Calu3 (cell line): ENCODE measurements at regions not wholly inside any gene's neighbourhood (a gene's known extent, or its start where the extent isn't known, plus 50 kb on each side); places are given as distances from the start of the nearest gene placed in this dataset.

ENCODE experiments used
- BruUV-seq: library from RNA; stranded (reverse); fragments of 400-500 nt; replicated peaks from 2 replicates; lab custom pipeline; 2021; lab: Mats Ljungman, UMichigan
- CTCF ChIA-PET: fragments of 300-600 bp; sonication (Branson Sonifier 250); formaldehyde crosslinking; loops from one replicate; lab custom pipeline; 2022; ENCODE audit warnings: antibody characterized with exemption; lab: Charles Lee
- DNase-seq: peaks from one replicate; pipeline ENCODE4 v3.0.0; 2022
- H3K27ac Mint-ChIP-seq: one replicate; pipeline ENCODE4 v1.8.0; 2022; ENCODE audit warnings: mixed read lengths; ENCODE audit not compliant: unreplicated experiment
- H3K27me3 Mint-ChIP-seq: one replicate; pipeline ENCODE4 v1.8.0; 2022; ENCODE audit warnings: mixed read lengths; ENCODE audit not compliant: unreplicated experiment
- H3K36me3 Mint-ChIP-seq: one replicate; pipeline ENCODE4 v1.8.0; 2022; ENCODE audit warnings: mild to moderate bottlenecking, moderate library complexity, mixed read lengths; ENCODE audit not compliant: insufficient read depth, unreplicated experiment
- H3K4me1 Mint-ChIP-seq: one replicate; pipeline ENCODE4 v1.8.0; 2022; ENCODE audit warnings: mild to moderate bottlenecking, low read depth, mixed read lengths; ENCODE audit not compliant: unreplicated experiment
- H3K4me3 Mint-ChIP-seq: one replicate; pipeline ENCODE4 v1.8.0; 2022; ENCODE audit warnings: mild to moderate bottlenecking, low read depth, moderate library complexity, mixed read lengths; ENCODE audit not compliant: unreplicated experiment
- H3K9me3 Mint-ChIP-seq: one replicate; pipeline ENCODE4 v1.8.0; 2022; ENCODE audit warnings: low read depth, mixed read lengths; ENCODE audit not compliant: unreplicated experiment
- CTCF ChIP-seq: fragments of 200-600 bp; IDR thresholded peaks from one replicate; pipeline ENCODE4 v1.8.0; 2022; ENCODE audit warnings: antibody characterized with exemption; ENCODE audit not compliant: unreplicated experiment
- intact Hi-C: fragments of 100-400 bp; cut with micrococcal nuclease; formaldehyde crosslinking; loops from one replicate; pipeline ENCODE4 v1.10.0; 2022; ENCODE audit not compliant: unreplicated experiment

GRCh38 chr13:31951215-31951678 is 80.3 kb upstream of the FRY start:
- no peaks in the 10 kb centered on the region for H3K9me3 Mint-ChIP-seq
- CTCF ChIA-PET: interaction anchor here (0.6 kb wide), 1 partner anchor 24 kb away, joined by 5 read pairs; no protein-coding TSS in a partner anchor

GRCh38 chr13:31952641-31953380 is 78.8 kb upstream of the FRY start:
- no TSS peak for BruUV-seq
- Mint-ChIP-seq H3K4me1 (peaks cover 21% of the 10 kb centered on the region), H3K36me3 (peaks cover 5% of the 10 kb centered on the region), H3K27me3 (no peaks in the 10 kb centered on the region), H3K4me3 (no peak overlapping the region), H3K9me3 (no peaks in the 10 kb centered on the region), H3K27ac (no peak overlapping the region)
- intact Hi-C loops: no loop called here
- no peak for TF ChIP-seq CTCF
- no peak for DNase-seq
- CTCF ChIA-PET: no interaction called here

More at GRCh38 chr13:31951215-31951678, 80.3 kb upstream of the FRY start:
- BruUV-seq: no TSS peak
- peaks cover 5% of the 10 kb centered on the region for H3K36me3 Mint-ChIP-seq
- H3K4me1 Mint-ChIP-seq: peaks cover 35% of the 10 kb centered on the region
- TF ChIP-seq CTCF: no peak
- H3K27me3 Mint-ChIP-seq: no peaks in the 10 kb centered on the region
- intact Hi-C loops: no loop called here
- H3K27ac Mint-ChIP-seq: no peak overlapping the region
- H3K4me3 Mint-ChIP-seq: no peak overlapping the region
- DNase-seq: peak; percentile 35

- BruUV-seq: no TSS peak
- Mint-ChIP-seq H3K27me3 (no peaks in the 10 kb centered on the region), H3K27ac (no peak overlapping the region), H3K36me3 (no peaks in the 10 kb centered on the region), H3K4me3 (no peak overlapping the region), H3K4me1 (no peaks in the 10 kb centered on the region), H3K9me3 (no peaks in the 10 kb centered on the region)
- no peak for DNase-seq
- TF ChIP-seq CTCF: no peak
- intact Hi-C loops: no loop called here
- CTCF ChIA-PET: no interaction called here
Measured at GRCh38 chr13:31955101-31955500, 76.5 kb upstream of the FRY start.

GRCh38 chr13:31955741-31956140 is 75.8 kb upstream of the FRY start:
- Mint-ChIP-seq H3K4me1 (no peaks in the 10 kb centered on the region), H3K4me3 (no peak overlapping the region), H3K27me3 (no peaks in the 10 kb centered on the region), H3K9me3 (no peaks in the 10 kb centered on the region), H3K27ac (no peak overlapping the region), H3K36me3 (no peaks in the 10 kb centered on the region)
- CTCF ChIA-PET: no interaction called here
- intact Hi-C loops: no loop called here
- DNase-seq: no peak
- BruUV-seq: no TSS peak
- no peak for TF ChIP-seq CTCF
